ENCODE measurements at regions not wholly inside any gene's neighbourhood (a gene's known extent, or its start where the extent isn't known, plus 50 kb on each side); places are given as distances from the start of the nearest gene placed in this dataset.

DNA sequence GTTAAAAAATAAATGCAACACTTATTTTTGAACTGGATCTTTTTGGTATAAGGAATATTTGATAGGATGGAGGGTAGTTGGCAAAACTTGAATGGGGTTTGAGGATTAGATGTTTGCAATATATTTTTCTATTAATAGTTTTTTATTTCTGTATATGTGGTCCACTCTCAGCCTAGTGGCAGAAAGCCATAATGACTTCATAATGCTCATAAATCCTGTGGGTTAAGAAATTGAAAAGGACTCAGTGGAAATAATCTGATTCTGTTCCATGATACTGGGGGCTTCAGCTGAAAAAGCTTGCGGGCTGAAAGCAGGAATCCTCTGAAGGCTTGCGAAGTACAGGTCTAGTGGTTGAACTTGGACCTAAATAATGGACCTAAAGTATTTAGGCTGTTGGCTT, 1028.6 kb upstream of the PRMT6 start:
- no peak for TF ChIP-seq POLR2A (IDR thresholded peaks at IDR 0.05)
- TF ChIP-seq, protein P1, sequence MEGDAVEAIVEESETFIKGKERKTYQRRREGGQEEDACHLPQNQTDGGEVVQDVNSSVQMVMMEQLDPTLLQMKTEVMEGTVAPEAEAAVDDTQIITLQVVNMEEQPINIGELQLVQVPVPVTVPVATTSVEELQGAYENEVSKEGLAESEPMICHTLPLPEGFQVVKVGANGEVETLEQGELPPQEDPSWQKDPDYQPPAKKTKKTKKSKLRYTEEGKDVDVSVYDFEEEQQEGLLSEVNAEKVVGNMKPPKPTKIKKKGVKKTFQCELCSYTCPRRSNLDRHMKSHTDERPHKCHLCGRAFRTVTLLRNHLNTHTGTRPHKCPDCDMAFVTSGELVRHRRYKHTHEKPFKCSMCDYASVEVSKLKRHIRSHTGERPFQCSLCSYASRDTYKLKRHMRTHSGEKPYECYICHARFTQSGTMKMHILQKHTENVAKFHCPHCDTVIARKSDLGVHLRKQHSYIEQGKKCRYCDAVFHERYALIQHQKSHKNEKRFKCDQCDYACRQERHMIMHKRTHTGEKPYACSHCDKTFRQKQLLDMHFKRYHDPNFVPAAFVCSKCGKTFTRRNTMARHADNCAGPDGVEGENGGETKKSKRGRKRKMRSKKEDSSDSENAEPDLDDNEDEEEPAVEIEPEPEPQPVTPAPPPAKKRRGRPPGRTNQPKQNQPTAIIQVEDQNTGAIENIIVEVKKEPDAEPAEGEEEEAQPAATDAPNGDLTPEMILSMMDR (IDR thresholded peaks at IDR 0.05 in 8 of 11, conservative IDR thresholded peaks at IDR 0.05 in 3 of 11), result no peak
